Natural killer cell treated with Interleukin-12 subunit alpha and Interleukin-12 subunit beta and Interleukin-15 and Interleukin-18, amount 100 ng/mL, for 72 hours (primary cell): ENCODE measurements at regions not wholly inside any gene's neighbourhood (a gene's known extent, or its start where the extent isn't known, plus 50 kb on each side); places are given as distances from the start of the nearest gene placed in this dataset.
A peak's percentile ranks its signal among the peaks of the same experiment; 100 is the strongest.

ENCODE experiments used
- ATAC-seq, 2 donors: fragments of 150-1000 bp; cut with Tn5 transposase in 1 of 2; sonication (Bioruptor Pico), chemical (Tn5 transposase) in 1 of 2; 2 replicates each; pipeline ENCODE4 v1.10.0; 2021
- DNase-seq: peaks from one replicate; pipeline ENCODE4 v3.0.0; 2022; ENCODE audit warnings: low spot score
- H3K27ac Mint-ChIP-seq, 2 donors: 1 replicate in 1 of 2; 2 replicates in 1 of 2; pipeline ENCODE4 v1.8.0; 2022; ENCODE audit warnings: mixed read lengths in 2 of 2, mild to moderate bottlenecking in 1 of 2, moderate library complexity in 1 of 2
- H3K27me3 Mint-ChIP-seq, 2 donors: 1 replicate in 1 of 2; 2 replicates in 1 of 2; pipeline ENCODE4 v1.8.0; 2022; ENCODE audit warnings: mixed read lengths in 2 of 2
- H3K36me3 Mint-ChIP-seq: one replicate; pipeline ENCODE4 v1.8.0; 2022; ENCODE audit warnings: mixed read lengths
- H3K4me1 Mint-ChIP-seq, 2 donors: 1 replicate in 1 of 2; 2 replicates in 1 of 2; pipeline ENCODE4 v1.8.0; 2022; ENCODE audit warnings: low read depth in 2 of 2, mixed read lengths in 2 of 2, mild to moderate bottlenecking in 1 of 2
- H3K4me3 Mint-ChIP-seq: one replicate; pipeline ENCODE4 v1.8.0; 2022; ENCODE audit warnings: mixed read lengths
- H3K9me3 Mint-ChIP-seq: 2 replicates; pipeline ENCODE4 v1.8.0; 2022; ENCODE audit warnings: mixed read lengths

- Mint-ChIP-seq H3K9me3 (peaks cover 6% of the 10 kb centered on the region), H3K27ac (no peak overlapping the region), H3K36me3 (peaks cover 6% of the 10 kb centered on the region), H3K27me3 (peaks cover 0 to 12% of the 10 kb centered on the region in 2 donors), H3K4me3 (no peak overlapping the region), H3K4me1 (no peaks in the 10 kb centered on the region)
- DNase-seq (no peak), ATAC-seq (no peak)
Measured at GRCh38 chr4:141290771-141291170, 70.1 kb downstream of the ZNF330 start.

GRCh38 chr4:141294306-141294705 lies 73.6 kb downstream of the ZNF330 start:
- Mint-ChIP-seq H3K27me3 (no peaks in the 10 kb centered on the region), H3K9me3 (peaks cover 6% of the 10 kb centered on the region), H3K4me3 (no peak overlapping the region), H3K36me3 (peaks cover 6% of the 10 kb centered on the region), H3K4me1 (no peaks in the 10 kb centered on the region), H3K27ac (no peak overlapping the region)
- DNase-seq (no peak), ATAC-seq (no peak)

- Mint-ChIP-seq H3K36me3 (no peaks in the 10 kb centered on the region), H3K27ac (no peak overlapping the region), H3K27me3 (peaks cover 7 to 8% of the 10 kb centered on the region in 2 donors), H3K4me1 (no peaks in the 10 kb centered on the region), H3K4me3 (no peak overlapping the region), H3K9me3 (no peaks in the 10 kb centered on the region)
- no peak for DNase-seq
- no peak for ATAC-seq
Measured at GRCh38 chr4:141301216-141301615, 80.5 kb downstream of the ZNF330 start.

GRCh38 chr4:141302924-141303323 lies 82.2 kb downstream of the ZNF330 start:
- peaks cover 8 to 9% of the 10 kb centered on the region in 2 donors for H3K27me3 Mint-ChIP-seq

GRCh38 chr4:141304346-141304745 lies 83.7 kb downstream of the ZNF330 start:
- H3K36me3 Mint-ChIP-seq, result no peaks in the 10 kb centered on the region
- DNase-seq (no peak), ATAC-seq (no peak)
- peaks cover 8 to 15% of the 10 kb centered on the region in 2 donors for H3K27me3 Mint-ChIP-seq
- H3K9me3 Mint-ChIP-seq, result no peaks in the 10 kb centered on the region
- H3K4me1 Mint-ChIP-seq, result peaks cover 10 to 14% of the 10 kb centered on the region in 2 donors
- no peak overlapping the region for H3K27ac Mint-ChIP-seq
- H3K4me3 Mint-ChIP-seq, result no peak overlapping the region

More at GRCh38 chr4:141302924-141303323, 82.2 kb downstream of the ZNF330 start:
- DNase-seq, result no peak
- ATAC-seq, result no peak
- no peak overlapping the region for H3K4me3 Mint-ChIP-seq
- no peaks in the 10 kb centered on the region for H3K36me3 Mint-ChIP-seq
- H3K27ac Mint-ChIP-seq, result no peak overlapping the region
- no peaks in the 10 kb centered on the region for H3K9me3 Mint-ChIP-seq
- peaks cover 8 to 11% of the 10 kb centered on the region in 2 donors for H3K4me1 Mint-ChIP-seq

- peaks cover 10 to 14% of the 10 kb centered on the region in 2 donors for H3K4me1 Mint-ChIP-seq
- H3K27ac Mint-ChIP-seq, result no peak overlapping the region
- no peak for DNase-seq
- H3K4me3 Mint-ChIP-seq, result no peak overlapping the region
- peaks cover 10 to 13% of the 10 kb centered on the region in 2 donors for H3K27me3 Mint-ChIP-seq
- ATAC-seq, result no peak
- H3K9me3 Mint-ChIP-seq, result no peaks in the 10 kb centered on the region
- no peaks in the 10 kb centered on the region for H3K36me3 Mint-ChIP-seq
Measured at GRCh38 chr4:141306331-141306730, 85.6 kb downstream of the ZNF330 start.

GRCh38 chr4:141307241-141307689 lies 86.6 kb downstream of the ZNF330 start:
- Mint-ChIP-seq H3K36me3 (no peaks in the 10 kb centered on the region), H3K4me1 (peaks cover 10 to 14% of the 10 kb centered on the region in 2 donors), H3K27ac (peak overlapping the region; percentile 24 to 42), H3K9me3 (no peaks in the 10 kb centered on the region), H3K27me3 (peaks cover 16% of the 10 kb centered on the region in 2 donors), H3K4me3 (no peak overlapping the region)
- ATAC-seq, result peak; percentile 97 to 98
- DNase-seq, result peak; percentile 83

- H3K27me3 Mint-ChIP-seq, result peaks cover 25 to 26% of the 10 kb centered on the region in 2 donors
- ATAC-seq (no peak), DNase-seq (no peak)
- no peaks in the 10 kb centered on the region for H3K9me3 Mint-ChIP-seq
- no peak overlapping the region for H3K27ac Mint-ChIP-seq
- H3K4me3 Mint-ChIP-seq, result no peak overlapping the region
- no peaks in the 10 kb centered on the region for H3K36me3 Mint-ChIP-seq
- peaks cover 10 to 14% of the 10 kb centered on the region in 2 donors for H3K4me1 Mint-ChIP-seq
Measured at GRCh38 chr4:141309874-141310273, 89.2 kb downstream of the ZNF330 start.

- peaks cover 25% of the 10 kb centered on the region in 2 donors for H3K27me3 Mint-ChIP-seq
- no peak overlapping the region for H3K27ac Mint-ChIP-seq
- DNase-seq (no peak), ATAC-seq (no peak)
- peaks cover 10 to 14% of the 10 kb centered on the region in 2 donors for H3K4me1 Mint-ChIP-seq
- H3K36me3 Mint-ChIP-seq, result no peaks in the 10 kb centered on the region
- H3K9me3 Mint-ChIP-seq, result no peaks in the 10 kb centered on the region
- H3K4me3 Mint-ChIP-seq, result no peak overlapping the region
Measured at GRCh38 chr4:141311246-141312204, 90.8 kb downstream of the ZNF330 start.

- Mint-ChIP-seq H3K4me3 (no peak overlapping the region), H3K36me3 (no peaks in the 10 kb centered on the region), H3K4me1 (no peaks in the 10 kb centered on the region), H3K27me3 (peaks cover 25 to 49% of the 10 kb centered on the region in 2 donors), H3K9me3 (no peaks in the 10 kb centered on the region), H3K27ac (no peak overlapping the region)
- no peak for DNase-seq
- ATAC-seq, result no peak
Measured at GRCh38 chr4:141314627-141315026, 93.9 kb downstream of the ZNF330 start.

GRCh38 chr4:141328560-141329173 lies 108.0 kb downstream of the ZNF330 start:
- Mint-ChIP-seq H3K36me3 (no peaks in the 10 kb centered on the region), H3K4me3 (no peak overlapping the region), H3K4me1 (no peaks in the 10 kb centered on the region), H3K27ac (no peak overlapping the region), H3K9me3 (no peaks in the 10 kb centered on the region), H3K27me3 (peaks cover 16% of the 10 kb centered on the region in 2 donors)
- DNase-seq (no peak), ATAC-seq (no peak)

- ATAC-seq, result no peak
- H3K4me1 Mint-ChIP-seq, result no peaks in the 10 kb centered on the region
- no peak overlapping the region for H3K4me3 Mint-ChIP-seq
- H3K9me3 Mint-ChIP-seq, result no peaks in the 10 kb centered on the region
- no peak overlapping the region for H3K27ac Mint-ChIP-seq
- H3K36me3 Mint-ChIP-seq, result no peaks in the 10 kb centered on the region
- no peak for DNase-seq
- peaks cover 16% of the 10 kb centered on the region in 2 donors for H3K27me3 Mint-ChIP-seq
Measured at GRCh38 chr4:141329174-141329569, 108.5 kb downstream of the ZNF330 start.

GRCh38 chr4:141330616-141331015 lies 109.9 kb downstream of the ZNF330 start:
- no peak for DNase-seq
- no peak for ATAC-seq
- Mint-ChIP-seq H3K27ac (no peak overlapping the region), H3K27me3 (peaks cover 16% of the 10 kb centered on the region in 2 donors), H3K4me1 (no peaks in the 10 kb centered on the region), H3K9me3 (no peaks in the 10 kb centered on the region), H3K36me3 (no peaks in the 10 kb centered on the region), H3K4me3 (no peak overlapping the region)
